KOPT-K1 (cell line): ENCODE measurements at regions not wholly inside any gene's neighbourhood (a gene's known extent, or its start where the extent isn't known, plus 50 kb on each side); places are given as distances from the start of the nearest gene placed in this dataset.

ENCODE experiments used
- H3K27ac ChIP-seq: fragments of 200-600 bp; sonication (generic); 2 replicates; pipeline ENCODE4 v1.5.1; 2016; ENCODE audit warnings: antibody characterized with exemption, mild to moderate bottlenecking, low read depth, low read length; ENCODE audit not compliant: poor library complexity, severe bottlenecking
- H3K36me3 ChIP-seq: fragments of 200-600 bp; sonication (generic); 2 replicates; pipeline ENCODE4 v1.5.1; 2017; ENCODE audit warnings: antibody characterized with exemption, mild to moderate bottlenecking, low read length, moderate library complexity; ENCODE audit not compliant: insufficient read depth
- H3K9me3 ChIP-seq: fragments of 200-600 bp; sonication (generic); 2 replicates; pipeline ENCODE4 v1.5.1; 2017; ENCODE audit warnings: antibody characterized with exemption, low read length, mild to moderate bottlenecking; ENCODE audit not compliant: insufficient read depth, poor library complexity, severe bottlenecking

DNA sequence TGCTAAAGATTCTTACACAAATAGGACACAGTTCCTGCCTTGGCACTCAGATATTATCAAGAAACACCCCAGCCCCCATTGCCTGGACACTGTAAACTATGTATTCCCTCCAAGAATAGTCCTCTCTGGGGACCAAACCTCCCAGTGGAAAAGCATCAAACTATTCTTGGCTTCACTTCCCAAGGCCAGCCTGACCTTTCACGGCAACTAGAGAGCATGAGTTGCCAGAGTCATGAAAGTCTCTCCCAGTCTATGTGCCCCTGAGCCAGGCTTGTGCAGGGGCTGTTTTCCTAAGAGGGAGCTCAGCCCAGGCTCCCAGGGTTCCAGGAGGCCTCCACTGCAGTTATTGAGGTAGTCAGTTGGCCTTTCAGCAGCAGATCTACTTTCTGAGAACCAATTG lies 251.9 kb upstream of the TGFBR2 start:
- no peaks in the 10 kb centered on the region for H3K9me3 ChIP-seq
- no peaks in the 10 kb centered on the region for H3K36me3 ChIP-seq
- H3K27ac ChIP-seq = no peak overlapping the region

DNA sequence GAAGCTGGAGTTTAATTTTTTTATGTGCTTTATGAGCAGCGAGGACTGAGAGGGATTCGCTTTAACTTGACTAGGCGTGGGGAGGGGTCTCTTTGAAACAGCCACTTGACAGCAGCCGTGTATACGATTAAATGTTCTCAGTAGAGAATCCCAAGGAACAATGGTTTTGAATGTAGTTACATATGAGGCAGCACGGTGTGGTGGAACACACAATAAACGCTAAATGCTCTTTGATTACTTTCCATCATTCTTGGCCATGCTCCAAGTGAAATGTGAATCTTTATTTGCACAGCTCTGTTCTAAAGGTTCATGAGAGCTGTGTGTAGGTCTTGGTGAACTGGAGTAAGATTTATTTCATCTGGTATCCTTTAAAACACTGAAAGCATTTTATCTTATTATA lies 251.4 kb upstream of the TGFBR2 start:
- no peaks in the 10 kb centered on the region for H3K36me3 ChIP-seq
- H3K9me3 ChIP-seq = no peaks in the 10 kb centered on the region
- no peak overlapping the region for H3K27ac ChIP-seq

DNA sequence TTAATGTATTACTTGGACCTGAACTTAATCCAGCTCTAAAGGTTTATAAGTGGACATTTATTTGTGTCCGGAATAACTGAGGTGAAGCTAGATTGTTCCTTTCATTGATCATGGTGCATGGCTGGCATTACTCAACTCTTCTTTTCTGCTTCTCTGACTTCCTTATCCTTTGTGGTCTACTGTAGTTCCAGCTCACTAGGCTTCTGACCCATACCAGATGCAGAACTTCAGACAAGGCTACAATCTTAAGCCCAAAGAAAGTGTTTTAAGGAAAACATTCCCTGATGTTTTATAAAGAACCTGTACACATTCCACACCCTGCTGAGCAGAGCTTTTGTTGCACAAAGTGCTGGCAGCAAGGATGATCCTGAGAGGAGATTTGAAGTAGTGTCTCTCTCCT lies 250.8 kb upstream of the TGFBR2 start:
- no peaks in the 10 kb centered on the region for H3K9me3 ChIP-seq
- no peak overlapping the region for H3K27ac ChIP-seq
- no peaks in the 10 kb centered on the region for H3K36me3 ChIP-seq

DNA sequence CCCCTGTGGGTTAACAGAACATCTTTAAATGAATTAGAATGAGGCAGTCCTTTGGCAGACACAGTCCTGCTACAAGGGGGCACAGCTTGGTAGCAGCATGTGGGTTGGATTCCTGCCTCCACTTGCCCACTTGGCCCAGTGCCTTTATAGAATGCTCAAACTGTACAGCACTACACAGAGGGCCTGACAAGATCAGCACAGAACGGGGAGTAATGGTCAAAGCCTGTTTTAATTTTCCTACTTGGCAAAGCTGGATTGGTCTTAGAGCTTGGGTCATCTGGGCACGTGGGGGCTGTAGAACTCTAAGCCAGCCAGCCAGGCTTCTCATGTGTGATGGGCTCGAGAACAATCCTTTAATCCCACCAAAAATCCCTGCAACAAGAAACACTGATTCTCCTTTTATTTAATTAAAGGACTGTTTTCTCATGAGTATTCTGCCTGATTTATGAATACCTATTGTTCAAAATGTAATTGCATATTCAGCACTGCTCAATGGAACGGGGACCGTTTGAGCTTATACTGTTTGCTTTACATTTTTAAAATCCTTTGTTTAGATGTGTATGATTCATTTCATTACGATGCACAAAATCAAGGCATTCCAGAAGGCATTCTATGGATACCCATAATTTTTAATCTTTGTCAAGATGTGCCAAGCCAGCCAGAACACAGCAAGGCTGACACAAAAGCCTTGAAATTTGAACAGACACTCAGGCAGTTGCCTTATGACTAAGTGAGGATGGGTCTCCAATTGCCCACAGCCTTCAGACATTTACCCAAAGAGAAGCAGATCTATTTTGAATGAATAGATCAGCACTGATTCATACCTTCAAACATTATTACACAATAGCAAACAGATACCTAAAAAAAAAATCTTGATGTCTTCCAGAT lies 249.3 kb upstream of the TGFBR2 start:
- no peaks in the 10 kb centered on the region for H3K36me3 ChIP-seq
- no peaks in the 10 kb centered on the region for H3K9me3 ChIP-seq
- no peak overlapping the region for H3K27ac ChIP-seq

DNA sequence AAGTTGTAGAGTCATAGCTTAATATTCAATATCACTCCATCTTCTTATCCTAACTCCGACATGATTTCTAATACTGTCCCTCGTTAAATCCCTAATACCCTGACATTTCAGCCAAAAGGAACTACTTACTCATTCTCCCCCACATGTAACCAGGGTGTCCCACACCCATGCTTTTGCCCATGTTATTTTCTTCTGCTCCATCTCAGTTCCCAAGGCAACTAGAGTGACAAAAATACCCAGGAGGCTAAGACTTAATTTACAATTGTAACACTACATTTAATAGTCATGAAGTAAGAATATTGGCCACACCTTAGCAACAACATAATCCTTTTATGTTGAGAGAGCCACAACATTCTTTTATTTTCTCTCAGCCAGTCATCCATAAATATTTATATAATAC lies 248.5 kb upstream of the TGFBR2 start:
- no peak overlapping the region for H3K27ac ChIP-seq
- H3K9me3 ChIP-seq = no peaks in the 10 kb centered on the region
- H3K36me3 ChIP-seq = no peaks in the 10 kb centered on the region

DNA sequence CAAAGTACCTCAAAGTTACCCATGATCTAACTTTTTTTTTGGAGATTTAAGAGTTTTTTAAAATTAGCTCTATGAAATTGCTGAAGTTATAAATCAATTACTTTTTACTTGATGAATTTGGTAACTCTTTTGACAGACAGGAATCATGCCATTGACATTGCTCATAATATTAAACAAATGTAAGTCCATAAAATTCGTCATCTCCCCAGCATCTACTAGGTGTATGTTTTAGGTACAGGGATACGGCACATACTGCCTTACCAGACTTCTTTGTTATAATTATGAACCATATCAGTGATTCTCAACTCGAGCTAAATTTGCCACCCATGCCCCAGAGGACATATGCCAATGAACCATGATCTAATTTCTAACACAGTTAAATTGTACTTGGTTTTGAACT lies 247.5 kb upstream of the TGFBR2 start:
- H3K36me3 ChIP-seq = no peaks in the 10 kb centered on the region
- no peaks in the 10 kb centered on the region for H3K9me3 ChIP-seq
- H3K27ac ChIP-seq = no peak overlapping the region

DNA sequence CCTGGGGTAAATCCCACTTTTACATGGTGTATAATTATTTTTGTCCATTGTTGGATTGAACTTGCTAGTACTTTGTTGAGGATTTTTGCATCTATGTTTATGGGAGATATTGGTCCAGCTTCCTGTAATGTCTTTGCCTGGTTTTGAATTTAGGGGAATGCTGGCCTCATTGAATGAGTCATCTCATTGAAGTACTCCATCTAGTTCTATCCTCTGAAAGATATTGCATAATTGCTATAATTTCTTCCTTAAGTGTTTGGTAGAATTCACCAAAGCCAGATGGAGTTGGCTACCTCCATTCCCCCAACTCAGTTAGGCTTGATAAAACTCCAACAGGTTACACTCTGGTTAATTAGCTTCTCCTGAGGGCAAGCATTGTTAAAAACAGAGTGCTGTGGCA lies 237.4 kb upstream of the TGFBR2 start:
- no peak overlapping the region for H3K27ac ChIP-seq
- H3K36me3 ChIP-seq = no peaks in the 10 kb centered on the region
- H3K9me3 ChIP-seq = no peaks in the 10 kb centered on the region

DNA sequence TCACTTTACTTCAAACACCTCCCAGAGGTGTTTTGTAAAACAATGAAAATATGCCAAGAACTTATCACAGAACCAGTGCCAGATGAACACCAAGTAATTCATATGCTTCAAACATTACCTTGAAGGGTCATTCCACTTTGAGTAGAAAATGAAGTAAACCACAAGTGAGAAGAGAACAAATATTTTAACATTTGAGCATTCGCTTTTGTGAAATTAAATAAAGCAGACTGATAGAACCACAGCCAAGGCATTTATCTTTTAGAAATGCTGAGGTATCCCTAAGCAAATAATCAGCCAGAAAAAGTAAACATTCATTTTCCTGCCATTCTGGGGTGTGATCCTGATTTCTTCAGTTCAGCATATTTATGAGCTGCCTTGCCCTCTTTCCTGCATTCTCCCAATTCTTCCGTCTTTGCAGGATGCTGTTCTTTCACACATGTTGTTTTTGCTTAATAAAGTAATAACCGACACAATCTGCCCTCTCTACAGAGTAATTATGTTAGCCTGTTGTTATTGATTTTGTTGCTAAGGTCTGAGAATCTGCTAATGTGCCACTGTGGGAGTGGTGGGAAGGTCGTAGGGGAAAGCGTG lies 235.6 kb upstream of the TGFBR2 start:
- H3K27ac ChIP-seq = no peak overlapping the region
- H3K36me3 ChIP-seq = no peaks in the 10 kb centered on the region
- no peaks in the 10 kb centered on the region for H3K9me3 ChIP-seq

DNA sequence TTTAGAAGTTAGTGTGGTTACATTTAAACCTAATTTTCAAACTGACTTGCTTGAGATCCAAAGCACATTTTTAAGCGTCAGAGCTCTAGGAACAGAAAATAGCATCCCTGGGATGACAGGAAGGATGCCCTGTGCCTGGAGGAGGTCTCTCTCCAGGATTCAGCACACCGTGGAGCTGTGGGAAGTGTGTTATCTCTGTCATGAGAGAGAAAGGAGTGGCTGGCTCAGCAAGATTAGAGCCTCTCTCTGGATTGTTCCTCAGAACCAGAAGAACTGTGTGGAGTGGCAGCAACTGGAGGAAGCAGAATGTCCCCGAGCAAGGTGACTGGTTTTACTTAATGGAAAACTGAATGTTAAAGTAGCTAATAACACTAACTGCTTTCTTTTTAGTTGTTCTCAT lies 233.6 kb upstream of the TGFBR2 start:
- H3K9me3 ChIP-seq = no peaks in the 10 kb centered on the region
- no peak overlapping the region for H3K27ac ChIP-seq
- no peaks in the 10 kb centered on the region for H3K36me3 ChIP-seq

DNA sequence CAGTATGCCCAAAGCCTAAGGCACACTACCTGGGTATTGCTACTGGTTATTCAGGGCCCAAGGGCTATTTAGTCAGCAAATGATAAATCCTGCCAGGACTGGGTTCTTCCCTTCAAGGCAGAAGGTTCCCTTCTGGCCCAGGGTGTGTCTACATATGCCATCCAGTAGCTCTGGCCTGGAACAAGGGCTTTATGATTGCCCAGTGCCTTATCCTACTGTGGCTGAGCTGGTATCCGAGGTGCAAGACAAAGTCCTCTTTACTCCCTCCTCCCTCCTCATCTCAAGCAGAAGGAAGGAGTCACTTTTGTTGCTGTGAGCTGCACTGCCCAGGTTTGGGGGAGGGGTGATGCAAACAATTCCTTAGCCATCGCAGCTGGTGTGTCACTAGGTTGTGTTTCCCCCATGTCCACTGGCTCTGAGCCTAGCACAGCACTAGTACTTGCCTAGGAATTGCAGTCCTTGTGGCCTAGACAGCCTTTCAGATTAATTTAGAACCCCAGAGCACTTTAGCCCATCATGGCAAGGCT lies 221.8 kb upstream of the TGFBR2 start:
- Histone ChIP-seq H3K36me3 (no peaks in the 10 kb centered on the region), H3K27ac (no peak overlapping the region), H3K9me3 (no peaks in the 10 kb centered on the region)

DNA sequence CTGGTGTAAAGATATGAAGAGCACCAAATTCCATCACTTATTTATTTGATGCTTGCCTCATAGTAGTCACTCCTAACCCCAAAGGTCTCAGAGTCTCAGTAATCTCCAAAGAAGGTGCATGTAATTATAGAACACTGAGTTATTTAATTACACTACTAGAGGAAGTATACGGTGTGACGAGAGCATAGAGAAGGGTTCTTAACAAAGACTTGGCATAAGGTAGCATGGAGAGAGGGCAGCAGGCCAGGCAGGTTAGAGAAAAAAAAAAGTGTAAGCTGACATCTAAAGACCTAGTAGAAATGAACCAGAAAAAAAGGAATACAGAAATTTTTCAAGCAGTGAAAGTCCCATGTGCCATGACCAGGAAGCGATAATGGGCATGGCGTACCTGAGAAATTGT lies 213.3 kb upstream of the TGFBR2 start:
- no peaks in the 10 kb centered on the region for H3K9me3 ChIP-seq
- no peaks in the 10 kb centered on the region for H3K36me3 ChIP-seq
- H3K27ac ChIP-seq = no peak overlapping the region

DNA sequence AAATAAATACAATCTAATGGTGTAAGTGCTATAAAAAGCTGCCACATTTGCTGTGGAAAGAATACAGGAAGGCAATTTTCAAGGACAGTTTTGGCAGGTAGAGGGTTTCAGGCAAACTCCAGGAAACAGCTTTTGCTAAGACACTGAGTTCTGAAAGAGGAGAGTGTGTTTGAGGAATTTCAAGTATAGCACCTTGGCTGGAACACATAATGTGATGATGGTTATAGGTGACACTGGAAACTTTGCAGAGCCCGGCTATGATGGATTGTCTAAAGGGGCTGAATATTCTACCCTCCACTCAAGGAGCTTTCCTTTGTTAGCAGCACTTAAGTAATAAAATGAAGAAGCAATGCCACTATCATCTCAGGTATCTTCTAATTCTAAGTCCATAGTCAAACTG lies 209.4 kb upstream of the TGFBR2 start:
- no peaks in the 10 kb centered on the region for H3K36me3 ChIP-seq
- H3K27ac ChIP-seq = no peak overlapping the region

DNA sequence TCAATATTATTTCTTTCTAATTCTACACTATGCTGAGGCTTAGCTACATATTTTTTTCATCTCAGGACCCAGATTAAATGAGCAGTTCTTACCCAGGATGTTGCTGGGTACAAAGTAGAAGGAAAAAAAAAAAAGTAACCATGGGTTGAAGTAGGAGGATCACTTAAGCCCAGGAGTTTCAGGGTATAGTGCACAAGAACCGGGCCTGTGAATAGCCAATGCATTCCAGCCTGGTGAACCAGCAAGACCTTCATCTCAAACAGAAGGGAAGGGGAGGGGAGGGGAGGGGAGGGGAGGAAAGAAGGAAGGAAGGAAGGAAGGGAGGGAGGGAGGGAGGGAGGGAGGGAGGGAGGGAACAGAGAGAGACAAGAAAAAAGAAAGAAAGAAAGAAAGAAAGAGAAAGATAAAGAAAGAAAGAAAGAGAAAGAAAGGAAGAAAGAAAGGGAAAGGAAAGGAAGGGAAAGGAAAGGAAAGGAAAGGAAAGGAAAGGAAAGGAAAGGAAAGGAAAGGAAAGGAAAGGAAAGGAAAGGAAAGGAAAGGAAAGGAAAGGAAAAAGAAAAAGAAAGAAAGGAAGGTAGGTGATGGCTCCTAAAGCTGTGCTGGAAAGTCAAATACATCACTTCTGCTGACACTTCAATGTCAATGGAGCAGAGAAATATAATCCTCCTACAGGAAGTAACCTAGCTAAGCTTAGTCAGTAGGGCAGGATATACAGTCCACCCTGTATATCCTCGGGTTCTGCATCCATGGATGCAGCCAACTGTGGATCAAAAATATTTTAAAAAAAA lies 206.8 kb upstream of the TGFBR2 start:
- Histone ChIP-seq H3K36me3 (no peaks in the 10 kb centered on the region), H3K9me3 (no peaks in the 10 kb centered on the region), H3K27ac (no peak overlapping the region)

More for the DNA sequence above, 209.4 kb upstream of the TGFBR2 start:
- H3K9me3 ChIP-seq = no peaks in the 10 kb centered on the region

DNA sequence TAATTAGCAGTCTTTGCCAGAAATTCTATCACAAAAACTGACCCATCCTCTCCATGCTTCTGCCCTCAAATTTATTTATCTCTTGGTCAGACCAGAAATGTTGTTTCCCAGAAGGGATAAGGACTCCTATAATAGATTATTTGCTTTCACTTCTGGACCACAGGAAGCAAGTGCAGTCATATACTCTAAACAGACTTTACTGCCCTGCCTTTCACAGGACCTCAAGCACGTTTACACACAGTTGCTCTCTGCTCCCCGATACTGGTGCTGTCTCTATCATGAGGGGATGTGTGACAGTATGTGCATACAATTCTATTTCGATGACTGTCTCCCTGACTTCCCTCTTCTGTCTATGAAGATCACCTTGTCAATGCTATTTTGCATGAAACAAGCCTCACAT lies 205.5 kb upstream of the TGFBR2 start:
- Histone ChIP-seq H3K27ac (no peak overlapping the region), H3K36me3 (no peaks in the 10 kb centered on the region), H3K9me3 (no peaks in the 10 kb centered on the region)

DNA sequence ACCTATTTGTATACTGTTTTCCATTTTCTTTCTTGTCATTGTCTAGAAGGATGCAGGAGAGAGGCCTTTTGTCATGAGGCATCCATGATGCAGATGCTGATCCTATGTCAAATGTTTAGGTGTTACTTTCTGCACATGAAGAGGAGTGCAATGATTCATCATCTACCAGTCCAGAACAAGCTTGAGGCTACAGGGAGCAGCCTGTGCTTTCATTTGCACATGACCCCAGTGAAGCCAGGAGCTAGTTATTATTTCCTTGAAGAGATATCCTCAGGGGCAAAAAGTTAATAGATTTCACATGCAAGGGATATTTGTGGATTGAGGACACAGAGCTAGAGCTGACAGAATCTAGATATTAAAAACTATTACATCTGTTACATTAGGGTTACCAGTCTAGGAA lies 204.4 kb upstream of the TGFBR2 start:
- peaks cover 5% of the 10 kb centered on the region for H3K9me3 ChIP-seq
- H3K36me3 ChIP-seq = no peaks in the 10 kb centered on the region
- no peak overlapping the region for H3K27ac ChIP-seq
